Smooth muscle cell (in vitro differentiated cells): ENCODE measurements at regions not wholly inside any gene's neighbourhood (a gene's known extent, or its start where the extent isn't known, plus 50 kb on each side); places are given as distances from the start of the nearest gene placed in this dataset.

ENCODE experiments used
- DNase-seq: peaks from one replicate; lab custom pipeline; 2025; ENCODE audit not compliant: unreplicated experiment; lab: John Stamatoyannopoulos, UW
- H2AFZ ChIP-seq: fragments of 200-600 bp; sonication (generic); 2 replicates; pipeline ENCODE4 v1.6.0; 2016; ENCODE audit warnings: antibody characterized with exemption, low read depth, mild to moderate bottlenecking
- H3F3A ChIP-seq: fragments of 200-600 bp; sonication (generic); 2 replicates; pipeline ENCODE4 v1.6.0; 2017; ENCODE audit warnings: antibody characterized with exemption, low read depth
- H3K27ac ChIP-seq: fragments of 200-600 bp; sonication (generic); 2 replicates; pipeline ENCODE4 v1.5.1; 2016; ENCODE audit warnings: low read depth, mild to moderate bottlenecking
- H3K27me3 ChIP-seq: fragments of 200-600 bp; sonication (generic); 2 replicates; pipeline ENCODE4 v1.6.1; 2016; ENCODE audit warnings: low read depth, mild to moderate bottlenecking
- H3K36me3 ChIP-seq: fragments of 200-600 bp; sonication (generic); 2 replicates; pipeline ENCODE4 v1.5.1; 2016; ENCODE audit warnings: low read depth
- H3K4me1 ChIP-seq: fragments of 200-600 bp; sonication (generic); 2 replicates; pipeline ENCODE4 v1.5.1; 2016; ENCODE audit warnings: low read depth
- H3K4me2 ChIP-seq: fragments of 200-600 bp; sonication (generic); 2 replicates; pipeline ENCODE4 v1.6.0; 2016; ENCODE audit warnings: mild to moderate bottlenecking
- H3K4me3 ChIP-seq: fragments of 200-600 bp; sonication (generic); 2 replicates; pipeline ENCODE4 v1.5.1; 2016; ENCODE audit warnings: mild to moderate bottlenecking
- H3K79me2 ChIP-seq: fragments of 200-600 bp; sonication (generic); 2 replicates; pipeline ENCODE4 v1.6.0; 2016; ENCODE audit warnings: low read depth, mild to moderate bottlenecking
- H3K9ac ChIP-seq: fragments of 200-600 bp; sonication (generic); 2 replicates; pipeline ENCODE4 v1.6.0; 2016; ENCODE audit warnings: low read depth
- H3K9me3 ChIP-seq: fragments of 200-600 bp; sonication (generic); replicated peaks from 2 replicates; pipeline ENCODE4 v1.5.1; 2016; ENCODE audit warnings: low read depth
- H4K20me1 ChIP-seq: fragments of 200-600 bp; sonication (generic); 2 replicates; pipeline ENCODE4 v1.6.0; 2016; ENCODE audit warnings: low read depth
- WGBS: methylation state at CpG from one replicate; pipeline ENCODE4 v1.1.7; 2016; ENCODE audit warnings: low lambda C conversion rate; 5-methylcytosine and 5-hydroxymethylcytosine counted together
- TF ChIP-seq, protein P1 (sequence below): fragments of 200-600 bp; sonication (generic); IDR thresholded peaks from 2 replicates; pipeline ENCODE4 v1.5.1; 2017; ENCODE audit warnings: borderline replicate concordance, mild to moderate bottlenecking, antibody characterized with exemption; ENCODE audit not compliant: insufficient read depth, poor library complexity, severe bottlenecking

DNA sequence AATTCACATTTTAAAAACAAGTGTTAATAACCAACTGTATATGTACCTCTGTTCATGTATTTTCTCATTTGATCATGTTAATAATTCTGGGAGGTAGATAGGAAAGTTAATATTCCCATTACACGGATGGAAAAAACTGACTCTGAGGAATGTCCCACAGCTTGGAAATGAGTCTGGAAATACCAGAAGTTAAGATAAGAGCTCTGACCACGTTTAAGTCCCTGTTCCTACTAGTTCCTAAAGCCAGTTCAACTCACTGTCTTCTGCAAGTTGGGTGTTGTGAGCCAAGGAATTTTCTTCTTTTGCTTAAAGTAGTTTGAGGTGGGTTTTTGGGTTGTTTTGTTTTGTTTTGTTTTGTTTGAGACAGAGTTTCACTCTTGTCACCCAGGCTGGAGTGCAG lies 104.5 kb downstream of the TMEM30B start:
- H3K4me2 ChIP-seq: no peak overlapping the region
- H4K20me1 ChIP-seq: no peaks in the 10 kb centered on the region
- no peak overlapping the region for H3K4me3 ChIP-seq
- H3K27ac ChIP-seq: no peak overlapping the region
- WGBS: 41% methylated on average over 2 of the region's 2 CpGs
- no peaks in the 10 kb centered on the region for H3K36me3 ChIP-seq
- H3F3A ChIP-seq: no peaks in the 10 kb centered on the region
- no peak overlapping the region for H2AFZ ChIP-seq
- H3K9me3 ChIP-seq: no peaks in the 10 kb centered on the region
- H3K9ac ChIP-seq: no peak overlapping the region
- H3K27me3 ChIP-seq: no peaks in the 10 kb centered on the region
- TF ChIP-seq, protein P1, sequence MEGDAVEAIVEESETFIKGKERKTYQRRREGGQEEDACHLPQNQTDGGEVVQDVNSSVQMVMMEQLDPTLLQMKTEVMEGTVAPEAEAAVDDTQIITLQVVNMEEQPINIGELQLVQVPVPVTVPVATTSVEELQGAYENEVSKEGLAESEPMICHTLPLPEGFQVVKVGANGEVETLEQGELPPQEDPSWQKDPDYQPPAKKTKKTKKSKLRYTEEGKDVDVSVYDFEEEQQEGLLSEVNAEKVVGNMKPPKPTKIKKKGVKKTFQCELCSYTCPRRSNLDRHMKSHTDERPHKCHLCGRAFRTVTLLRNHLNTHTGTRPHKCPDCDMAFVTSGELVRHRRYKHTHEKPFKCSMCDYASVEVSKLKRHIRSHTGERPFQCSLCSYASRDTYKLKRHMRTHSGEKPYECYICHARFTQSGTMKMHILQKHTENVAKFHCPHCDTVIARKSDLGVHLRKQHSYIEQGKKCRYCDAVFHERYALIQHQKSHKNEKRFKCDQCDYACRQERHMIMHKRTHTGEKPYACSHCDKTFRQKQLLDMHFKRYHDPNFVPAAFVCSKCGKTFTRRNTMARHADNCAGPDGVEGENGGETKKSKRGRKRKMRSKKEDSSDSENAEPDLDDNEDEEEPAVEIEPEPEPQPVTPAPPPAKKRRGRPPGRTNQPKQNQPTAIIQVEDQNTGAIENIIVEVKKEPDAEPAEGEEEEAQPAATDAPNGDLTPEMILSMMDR: no peak
- H3K79me2 ChIP-seq: no peaks in the 10 kb centered on the region
- H3K4me1 ChIP-seq: peaks cover 11% of the 10 kb centered on the region
- DNase-seq: no peak

DNA sequence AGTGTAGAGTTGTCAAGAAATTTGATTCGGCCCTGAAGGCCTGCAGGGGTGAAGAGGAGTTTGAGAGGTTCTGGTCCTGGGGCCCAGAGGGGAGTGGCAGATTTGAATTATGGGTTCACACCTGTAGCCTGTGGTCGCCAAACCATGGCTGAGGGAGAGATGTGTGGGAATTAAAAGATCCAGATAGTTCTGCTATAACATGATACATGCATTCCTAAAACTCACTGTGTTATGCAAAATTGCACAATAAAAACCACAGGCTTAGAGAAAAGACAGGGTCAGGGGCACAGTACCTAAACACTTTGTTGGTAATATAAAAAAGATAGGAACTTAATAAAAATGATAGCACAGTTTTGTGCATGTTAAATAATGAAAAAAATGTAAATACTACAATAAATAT lies 106.2 kb downstream of the TMEM30B start:
- H3F3A ChIP-seq: no peaks in the 10 kb centered on the region
- H3K4me1 ChIP-seq: peaks cover 11% of the 10 kb centered on the region
- no peak overlapping the region for H3K9ac ChIP-seq
- WGBS: 69% methylated on average over 2 of the region's 2 CpGs
- no peak overlapping the region for H2AFZ ChIP-seq
- TF ChIP-seq, protein P1: no peak
- H3K4me3 ChIP-seq: no peak overlapping the region
- no peaks in the 10 kb centered on the region for H4K20me1 ChIP-seq
- H3K79me2 ChIP-seq: no peaks in the 10 kb centered on the region
- no peaks in the 10 kb centered on the region for H3K27me3 ChIP-seq
- no peaks in the 10 kb centered on the region for H3K9me3 ChIP-seq
- no peak overlapping the region for H3K4me2 ChIP-seq
- H3K27ac ChIP-seq: no peak overlapping the region
- DNase-seq: no peak
- H3K36me3 ChIP-seq: no peaks in the 10 kb centered on the region

DNA sequence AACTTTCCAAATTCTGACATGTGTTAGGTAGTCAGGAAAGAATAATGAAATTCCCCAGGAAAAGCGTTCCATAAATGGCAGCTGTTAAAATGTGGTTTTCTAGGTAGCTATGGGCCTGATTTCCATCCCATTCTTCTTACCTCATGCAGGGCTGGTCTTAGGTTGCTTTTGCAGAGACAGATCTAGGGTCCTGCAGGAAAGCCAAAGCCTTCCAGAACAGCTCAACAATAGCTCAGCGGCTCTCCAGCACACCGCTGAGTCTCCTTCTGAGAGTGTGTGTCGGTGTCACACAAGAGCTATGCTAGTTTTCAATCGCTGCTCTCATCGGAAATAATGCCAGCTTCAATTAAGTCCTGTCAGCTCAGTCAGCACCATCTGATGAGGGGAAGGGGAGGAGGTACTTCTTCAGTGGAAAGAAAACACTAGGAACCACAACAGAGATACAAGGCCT lies 106.7 kb downstream of the TMEM30B start:
- DNase-seq: no peak
- Histone ChIP-seq H4K20me1 (no peaks in the 10 kb centered on the region), H3F3A (no peaks in the 10 kb centered on the region), H3K4me1 (peaks cover 11% of the 10 kb centered on the region), H3K9ac (no peak overlapping the region), H3K27ac (no peak overlapping the region), H2AFZ (no peak overlapping the region), H3K9me3 (no peaks in the 10 kb centered on the region), H3K27me3 (no peaks in the 10 kb centered on the region), H3K4me2 (no peak overlapping the region), H3K36me3 (no peaks in the 10 kb centered on the region), H3K4me3 (no peak overlapping the region), H3K79me2 (no peaks in the 10 kb centered on the region)
- TF ChIP-seq, protein P1: no peak
- 62% methylated on average over 6 of the region's 6 CpGs for WGBS

DNA sequence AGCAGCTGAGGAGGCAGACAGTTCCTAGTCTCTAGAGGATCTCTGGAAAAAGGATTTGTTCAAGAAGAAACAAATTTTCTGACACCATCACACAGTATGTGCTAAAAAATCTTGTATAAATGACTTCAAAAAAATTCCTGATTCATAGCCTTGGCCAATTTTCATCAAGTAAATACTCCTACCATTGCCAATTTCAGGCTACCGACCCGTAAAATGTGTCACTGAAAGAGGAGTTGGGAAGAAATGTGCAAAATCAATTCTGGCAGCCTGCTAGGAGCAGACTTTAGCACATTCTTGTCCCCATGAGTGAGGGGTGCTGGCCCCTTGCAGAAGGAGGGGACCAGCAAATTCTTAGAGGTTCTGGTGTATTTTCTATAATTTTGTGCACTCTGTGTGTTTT lies 109.4 kb downstream of the TMEM30B start:
- 87% methylated on average over 2 of the region's 2 CpGs for WGBS
- H2AFZ ChIP-seq: no peak overlapping the region
- no peak overlapping the region for H3K9ac ChIP-seq
- no peak overlapping the region for H3K4me2 ChIP-seq
- H3K4me3 ChIP-seq: no peak overlapping the region
- no peaks in the 10 kb centered on the region for H3K9me3 ChIP-seq
- TF ChIP-seq, protein P1: no peak
- no peaks in the 10 kb centered on the region for H3K36me3 ChIP-seq
- no peaks in the 10 kb centered on the region for H3K27me3 ChIP-seq
- no peaks in the 10 kb centered on the region for H4K20me1 ChIP-seq
- H3K79me2 ChIP-seq: no peaks in the 10 kb centered on the region
- peaks cover 11% of the 10 kb centered on the region for H3K4me1 ChIP-seq
- DNase-seq: no peak
- H3F3A ChIP-seq: no peaks in the 10 kb centered on the region
- H3K27ac ChIP-seq: no peak overlapping the region
